A673 (cell line): ENCODE measurements at regions not wholly inside any gene's neighbourhood (a gene's known extent, or its start where the extent isn't known, plus 50 kb on each side); places are given as distances from the start of the nearest gene placed in this dataset.

Experiments used
- BruUV-seq: library from RNA; stranded (reverse); fragments of 400-500 nt; replicated peaks from 2 replicates; lab custom pipeline; 2021; lab: Mats Ljungman, UMichigan
- CTCF ChIA-PET: fragments of 300-600 bp; sonication (Branson Sonifier 250); formaldehyde crosslinking; loops from one replicate; lab custom pipeline; 2022; ENCODE audit warnings: antibody characterized with exemption; lab: Charles Lee
- POLR2A ChIA-PET: fragments of 300-600 bp; sonication (Branson Sonifier 250); formaldehyde crosslinking; loops from one replicate; lab custom pipeline; 2022; ENCODE audit warnings: antibody characterized with exemption; ENCODE audit not compliant: low non-redundant PET; lab: Charles Lee
- DNase-seq: peaks from one replicate; pipeline ENCODE4 v3.0.0-alpha.2; 2015; ENCODE audit warnings: low spot score
- H3K27ac ChIP-seq: fragments of 200-600 bp; sonication (generic); 2 replicates; pipeline ENCODE4 v1.5.1; 2016; ENCODE audit warnings: mixed run types, low read depth, mild to moderate bottlenecking, mixed read lengths, antibody characterized with exemption, low read length; ENCODE audit not compliant: poor library complexity, severe bottlenecking
- H3K27me3 ChIP-seq: fragments of 200-600 bp; sonication (generic); replicated peaks from 2 replicates; pipeline ENCODE4 v1.6.1; 2017; ENCODE audit warnings: mixed run types, low read depth, mild to moderate bottlenecking, mixed read lengths, antibody characterized with exemption, low read length; ENCODE audit not compliant: insufficient read depth, poor library complexity
- H3K36me3 ChIP-seq: fragments of 200-600 bp; sonication (generic); 2 replicates; pipeline ENCODE4 v1.6.1; 2016; ENCODE audit warnings: mixed run types, mild to moderate bottlenecking, mixed read lengths, antibody characterized with exemption, low read length; ENCODE audit not compliant: insufficient read depth, poor library complexity, severe bottlenecking
- H3K4me1 ChIP-seq: fragments of 200-600 bp; sonication (generic); 2 replicates; pipeline ENCODE4 v1.6.1; 2017; ENCODE audit warnings: mixed run types, mild to moderate bottlenecking, mixed read lengths, antibody characterized with exemption, low read length; ENCODE audit not compliant: insufficient read depth, poor library complexity, severe bottlenecking
- H3K4me3 ChIP-seq: fragments of 200-600 bp; sonication (generic); 2 replicates; pipeline ENCODE4 v1.5.1; 2016; ENCODE audit warnings: low read depth, mixed run types, mild to moderate bottlenecking, mixed read lengths, low read length; ENCODE audit not compliant: poor library complexity, severe bottlenecking
- H3K9me3 ChIP-seq: fragments of 200-600 bp; sonication (generic); 2 replicates; pipeline ENCODE4 v1.6.1; 2016; ENCODE audit warnings: mixed run types, low read depth, mild to moderate bottlenecking, mixed read lengths, antibody characterized with exemption, low read length; ENCODE audit not compliant: poor library complexity, severe bottlenecking
- CTCF ChIP-seq: fragments of 300-800, 200-600 bp; sonication (generic); conservative IDR thresholded peaks from 2 replicates; pipeline ENCODE4 v1.5.1; 2017; ENCODE audit warnings: low read depth, mild to moderate bottlenecking, antibody characterized with exemption, low read length, moderate library complexity, mixed read lengths
- EZH2 ChIP-seq: fragments of 200-600 bp; sonication (generic); IDR thresholded peaks from 2 replicates; pipeline ENCODE4 v1.6.1; 2017; ENCODE audit warnings: borderline replicate concordance, low read depth, mild to moderate bottlenecking, mixed read lengths, antibody characterized with exemption, low read length; ENCODE audit not compliant: poor library complexity, severe bottlenecking
- intact Hi-C: fragments of 100-400 bp; cut with micrococcal nuclease; formaldehyde crosslinking; loops from one replicate; pipeline ENCODE4 v1.10.0; 2022; ENCODE audit not compliant: unreplicated experiment

GRCh38 chr3:28752290-28752689 is 403.7 kb upstream of the AZI2 start:
- CTCF ChIA-PET: no interaction called here
- intact Hi-C loops: no loop called here
- H3K4me1 ChIP-seq: no peaks in the 10 kb centered on the region
- TF ChIP-seq CTCF: no peak
- TF ChIP-seq EZH2: no peak
- H3K4me3 ChIP-seq: no peak overlapping the region
- no peaks in the 10 kb centered on the region for H3K27me3 ChIP-seq
- no TSS peak for BruUV-seq
- DNase-seq: no peak
- POLR2A ChIA-PET: no interaction called here
- no peaks in the 10 kb centered on the region for H3K36me3 ChIP-seq
- no peak overlapping the region for H3K27ac ChIP-seq
- no peaks in the 10 kb centered on the region for H3K9me3 ChIP-seq

- DNase-seq: no peak
- no peaks in the 10 kb centered on the region for H3K36me3 ChIP-seq
- no peak overlapping the region for H3K27ac ChIP-seq
- no peaks in the 10 kb centered on the region for H3K4me1 ChIP-seq
- BruUV-seq: no TSS peak
- no peaks in the 10 kb centered on the region for H3K27me3 ChIP-seq
- intact Hi-C loops: no loop called here
- TF ChIP-seq CTCF: no peak
- H3K4me3 ChIP-seq: no peak overlapping the region
- no peaks in the 10 kb centered on the region for H3K9me3 ChIP-seq
- CTCF ChIA-PET: no interaction called here
- POLR2A ChIA-PET: no interaction called here
Observed at GRCh38 chr3:28756056-28756455, 407.4 kb upstream of the AZI2 start.

GRCh38 chr3:28758115-28758514 is 409.5 kb upstream of the AZI2 start:
- H3K4me1 ChIP-seq: no peaks in the 10 kb centered on the region
- DNase-seq: no peak
- no peak overlapping the region for H3K27ac ChIP-seq
- ChIA-PET POLR2A (no interaction called here), CTCF (no interaction called here)
- TF ChIP-seq EZH2 (no peak), CTCF (no peak)
- no peaks in the 10 kb centered on the region for H3K36me3 ChIP-seq
- no peaks in the 10 kb centered on the region for H3K9me3 ChIP-seq
- no TSS peak for BruUV-seq
- H3K4me3 ChIP-seq: no peak overlapping the region
- intact Hi-C loops: no loop called here
- H3K27me3 ChIP-seq: no peaks in the 10 kb centered on the region
